Spleen (tissue), 7 donors: ENCODE measurements at regions not wholly inside any gene's neighbourhood (a gene's known extent, or its start where the extent isn't known, plus 50 kb on each side); places are given as distances from the start of the nearest gene placed in this dataset.

ENCODE experiments used
- CTCF ChIP-seq, 11 experiments: fragments of 200-600 bp in 7 of 11; fragments of 450-650 bp in 4 of 11; sonication (generic) in 4 of 11; IDR thresholded peaks in 8 of 11; conservative IDR thresholded peaks in 3 of 11; 1 replicate in 7 of 11; 2 replicates in 4 of 11; pipeline versions ENCODE4 v1.4.0 to v1.8.0; 2016 to 2021; ENCODE audit warnings: antibody characterized with exemption in 11 of 11, inconsistent platforms in 4 of 11, mild to moderate bottlenecking in 1 of 11
- POLR2AphosphoS5 ChIP-seq, 3 donors: sonication (generic); formaldehyde crosslinking; IDR thresholded peaks; one replicate each; pipeline ENCODE4 v1.5.1; 2017; ENCODE audit warnings: antibody characterized with exemption in 3 of 3
- donor health status: DM: no; HTN: no; CAD: no; lungs with moderate emphysema.
- donor health status: DM: no; HTN: no; CAD: no.
- donor health status: DM: no; HTN: no; CAD: no.

- TF ChIP-seq CTCF (IDR thresholded peaks at IDR 0.05 in 8 of 11, conservative IDR thresholded peaks at IDR 0.05 in 3 of 11) (no peak), POLR2AphosphoS5 (IDR thresholded peaks at IDR 0.05) (no peak)
Observed at GRCh38 chr6:112634376-112634775, 287.2 kb downstream of the RFPL4B start.
